ENCODE measurements at regions not wholly inside any gene's neighbourhood (a gene's known extent, or its start where the extent isn't known, plus 50 kb on each side); places are given as distances from the start of the nearest gene placed in this dataset.

DNA sequence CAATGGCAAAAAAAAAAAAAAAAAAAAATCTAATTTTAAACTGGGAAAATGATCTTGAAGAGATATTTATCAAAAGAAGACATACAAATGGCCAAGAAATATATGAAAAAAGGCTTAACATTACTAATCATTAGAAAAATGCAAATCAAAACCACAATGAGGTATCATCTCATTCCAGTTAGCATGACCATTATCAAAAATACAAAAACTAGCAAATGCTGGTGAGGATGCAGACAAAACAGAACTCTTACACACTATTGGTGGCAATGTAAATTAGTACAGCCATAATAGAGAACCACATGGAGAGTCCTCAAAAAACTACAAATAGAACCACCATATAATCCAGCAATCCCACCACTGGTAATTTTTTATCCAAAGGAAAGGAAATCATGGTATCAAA, 489.6 kb downstream of the TNS3 start:
- Histone ChIP-seq H3K9me3 (no peaks in the 10 kb centered on the region), H3K27ac (no peak overlapping the region), H3K27me3 (no peaks in the 10 kb centered on the region), H3K36me3 (no peaks in the 10 kb centered on the region), H3K4me1 (no peaks in the 10 kb centered on the region), H3K4me3 (no peak overlapping the region)
- TF ChIP-seq, protein P1, sequence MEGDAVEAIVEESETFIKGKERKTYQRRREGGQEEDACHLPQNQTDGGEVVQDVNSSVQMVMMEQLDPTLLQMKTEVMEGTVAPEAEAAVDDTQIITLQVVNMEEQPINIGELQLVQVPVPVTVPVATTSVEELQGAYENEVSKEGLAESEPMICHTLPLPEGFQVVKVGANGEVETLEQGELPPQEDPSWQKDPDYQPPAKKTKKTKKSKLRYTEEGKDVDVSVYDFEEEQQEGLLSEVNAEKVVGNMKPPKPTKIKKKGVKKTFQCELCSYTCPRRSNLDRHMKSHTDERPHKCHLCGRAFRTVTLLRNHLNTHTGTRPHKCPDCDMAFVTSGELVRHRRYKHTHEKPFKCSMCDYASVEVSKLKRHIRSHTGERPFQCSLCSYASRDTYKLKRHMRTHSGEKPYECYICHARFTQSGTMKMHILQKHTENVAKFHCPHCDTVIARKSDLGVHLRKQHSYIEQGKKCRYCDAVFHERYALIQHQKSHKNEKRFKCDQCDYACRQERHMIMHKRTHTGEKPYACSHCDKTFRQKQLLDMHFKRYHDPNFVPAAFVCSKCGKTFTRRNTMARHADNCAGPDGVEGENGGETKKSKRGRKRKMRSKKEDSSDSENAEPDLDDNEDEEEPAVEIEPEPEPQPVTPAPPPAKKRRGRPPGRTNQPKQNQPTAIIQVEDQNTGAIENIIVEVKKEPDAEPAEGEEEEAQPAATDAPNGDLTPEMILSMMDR (IDR thresholded peaks at IDR 0.05), result no peak
- TF ChIP-seq POLR2A (IDR thresholded peaks at IDR 0.05), result no peak
- intact Hi-C loops (cut with DNase I; ENCODE audit: low total_unique reads), result loop anchor here (10.0 kb wide), 1 partner anchor 162 kb away; no protein-coding TSS in a partner anchor
- DNase-seq, result no peak

DNA sequence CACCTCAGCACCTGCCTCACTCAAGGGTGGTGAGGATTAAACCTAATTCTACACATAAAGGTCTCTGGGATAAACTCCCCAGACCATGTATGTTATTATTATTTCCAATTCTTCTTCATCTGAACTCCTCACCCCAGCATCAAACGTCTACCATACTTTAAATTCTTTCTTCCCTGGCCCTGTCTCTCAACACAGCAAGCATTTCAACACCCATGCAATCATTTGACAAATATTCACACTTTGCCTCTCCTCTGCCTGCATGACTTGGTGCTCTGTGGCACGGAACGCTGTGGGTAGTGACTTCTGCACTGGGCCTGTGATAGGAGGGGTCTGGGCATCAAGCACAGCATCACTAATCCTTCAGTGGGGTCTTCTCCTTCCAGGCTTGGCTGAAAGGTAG, 490.8 kb downstream of the TNS3 start:
- intact Hi-C loops (cut with DNase I; ENCODE audit: low total_unique reads), result loop anchor here (10.0 kb wide), 1 partner anchor 164 kb away; no protein-coding TSS in a partner anchor
- DNase-seq, result no peak

DNA sequence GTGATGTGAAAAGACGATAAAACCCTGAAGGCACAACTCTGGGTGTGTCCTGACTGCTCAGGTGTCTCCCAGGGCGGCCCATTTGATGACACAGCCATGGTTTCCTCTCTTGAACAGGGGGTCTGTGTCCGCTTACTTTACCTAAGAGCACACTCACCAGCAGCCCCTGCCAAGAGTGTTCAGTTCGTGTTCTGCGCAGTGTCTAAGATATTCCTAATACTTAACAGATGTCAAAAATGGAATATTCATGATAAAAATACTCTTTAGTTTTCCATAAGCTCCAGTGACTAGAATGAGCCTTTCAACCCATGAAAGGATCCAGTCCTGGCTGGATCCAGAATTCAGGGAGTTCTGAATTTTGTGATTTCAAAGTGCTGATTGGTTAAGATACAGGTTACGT, 492.4 kb downstream of the TNS3 start:
- H3K27ac ChIP-seq, result no peak overlapping the region

More for the DNA sequence above, 490.8 kb downstream of the TNS3 start:
- H3K36me3 ChIP-seq, result no peaks in the 10 kb centered on the region
- H3K9me3 ChIP-seq, result no peaks in the 10 kb centered on the region
- H3K27me3 ChIP-seq, result no peaks in the 10 kb centered on the region
- no peak for TF ChIP-seq POLR2A (IDR thresholded peaks at IDR 0.05)
- TF ChIP-seq, protein P1 (IDR thresholded peaks at IDR 0.05), result no peak
- no peak overlapping the region for H3K27ac ChIP-seq
- H3K4me3 ChIP-seq, result no peak overlapping the region
- H3K4me1 ChIP-seq, result no peaks in the 10 kb centered on the region

DNA sequence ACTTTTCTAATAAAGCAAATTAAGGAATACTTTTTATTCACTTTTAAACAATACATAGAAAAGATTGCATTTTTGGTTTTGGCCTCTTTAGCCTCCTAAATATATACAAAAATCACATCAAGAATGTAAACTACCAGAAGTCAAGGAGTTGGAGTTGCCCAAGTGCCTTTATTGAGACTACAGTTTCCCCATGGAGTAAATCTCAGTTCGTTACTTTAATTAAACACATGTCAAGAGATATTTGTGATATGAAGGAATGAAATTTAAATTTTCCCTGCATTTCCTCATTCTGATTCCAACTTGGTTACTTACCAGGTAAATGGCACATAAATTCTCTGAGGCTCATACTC, 492.9 kb downstream of the TNS3 start:
- H3K27ac ChIP-seq, result no peak overlapping the region
- TF ChIP-seq POLR2A (IDR thresholded peaks at IDR 0.05), result no peak
- TF ChIP-seq, protein P1 (IDR thresholded peaks at IDR 0.05), result no peak
- DNase-seq, result no peak
- no peaks in the 10 kb centered on the region for H3K9me3 ChIP-seq
- no peaks in the 10 kb centered on the region for H3K36me3 ChIP-seq
- H3K27me3 ChIP-seq, result no peaks in the 10 kb centered on the region
- H3K4me1 ChIP-seq, result no peaks in the 10 kb centered on the region
- no peak overlapping the region for H3K4me3 ChIP-seq
- intact Hi-C loops (cut with DNase I; ENCODE audit: low total_unique reads), result loop anchor here (5.0 kb wide), 1 partner anchor 1167 kb away; the partner anchor contains the start of gene IGFBP3

More for the DNA sequence above, 492.4 kb downstream of the TNS3 start:
- DNase-seq, result no peak
- intact Hi-C loops (cut with DNase I; ENCODE audit: low total_unique reads), result loop anchor here (5.0 kb wide), 1 partner anchor 1167 kb away; the partner anchor contains the start of gene IGFBP3
- no peak for TF ChIP-seq POLR2A (IDR thresholded peaks at IDR 0.05)
- TF ChIP-seq, protein P1 (IDR thresholded peaks at IDR 0.05), result no peak
- H3K27me3 ChIP-seq, result no peaks in the 10 kb centered on the region
- no peaks in the 10 kb centered on the region for H3K9me3 ChIP-seq
- no peaks in the 10 kb centered on the region for H3K4me1 ChIP-seq
- no peak overlapping the region for H3K4me3 ChIP-seq
- no peaks in the 10 kb centered on the region for H3K36me3 ChIP-seq

DNA sequence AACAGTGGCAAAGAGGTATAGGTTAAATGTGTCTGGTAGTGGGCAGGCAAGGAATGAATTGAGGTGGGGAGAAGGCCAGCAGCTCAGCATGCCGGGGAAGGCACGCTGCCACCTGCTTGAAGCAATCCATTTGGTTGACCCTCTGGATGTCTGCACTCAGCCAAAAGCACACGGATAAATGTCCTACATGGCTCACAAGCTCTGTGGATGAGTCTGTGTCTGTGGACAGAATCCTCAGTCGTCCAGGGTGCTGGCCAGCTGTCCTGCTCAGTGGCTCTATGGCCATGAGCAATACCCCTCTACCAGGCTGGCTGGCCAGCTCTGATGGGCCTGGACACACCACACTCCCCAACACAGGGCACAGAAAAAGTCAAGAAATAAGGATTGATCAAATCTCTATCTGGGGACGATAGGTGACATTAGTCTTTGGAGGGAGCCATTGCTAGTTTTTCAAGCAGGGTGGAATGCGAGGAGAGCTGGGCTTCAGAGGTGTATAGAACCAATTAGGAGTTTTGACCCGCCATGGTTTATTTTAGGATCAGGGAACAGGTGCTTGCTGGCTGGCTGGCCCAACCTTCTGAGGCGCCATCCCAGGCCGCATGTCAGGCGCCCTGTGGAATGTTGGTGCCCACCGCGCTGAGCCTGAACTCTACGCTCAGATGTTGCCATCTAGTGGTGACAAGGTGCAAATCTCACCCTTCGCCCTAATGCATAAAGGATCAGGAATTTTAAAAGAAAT, 493.4 kb downstream of the TNS3 start:
- intact Hi-C loops (cut with DNase I; ENCODE audit: low total_unique reads), result loop anchor here (5.0 kb wide), 1 partner anchor 1166 kb away; the partner anchor contains the start of gene IGFBP3
- no peak for TF ChIP-seq POLR2A (IDR thresholded peaks at IDR 0.05)
- TF ChIP-seq, protein P1 (IDR thresholded peaks at IDR 0.05), result peak; percentile 79 to 84 (median 82)
- Histone ChIP-seq H3K4me3 (no peak overlapping the region), H3K9me3 (no peaks in the 10 kb centered on the region), H3K36me3 (no peaks in the 10 kb centered on the region), H3K27ac (no peak overlapping the region), H3K27me3 (no peaks in the 10 kb centered on the region), H3K4me1 (no peaks in the 10 kb centered on the region)
- peak; percentile 60 to 66 for DNase-seq
